HG03354 (cell line): ENCODE measurements at regions not wholly inside any gene's neighbourhood (a gene's known extent, or its start where the extent isn't known, plus 50 kb on each side); places are given as distances from the start of the nearest gene placed in this dataset.

Experiments
- ATAC-seq: cut with Tn5 transposase; IDR thresholded peaks from one replicate; pipeline ENCODE4 v1.9.1; 2021; ENCODE audit warnings: mild to moderate bottlenecking; ENCODE audit not compliant: unreplicated experiment, poor library complexity, severe bottlenecking

DNA sequence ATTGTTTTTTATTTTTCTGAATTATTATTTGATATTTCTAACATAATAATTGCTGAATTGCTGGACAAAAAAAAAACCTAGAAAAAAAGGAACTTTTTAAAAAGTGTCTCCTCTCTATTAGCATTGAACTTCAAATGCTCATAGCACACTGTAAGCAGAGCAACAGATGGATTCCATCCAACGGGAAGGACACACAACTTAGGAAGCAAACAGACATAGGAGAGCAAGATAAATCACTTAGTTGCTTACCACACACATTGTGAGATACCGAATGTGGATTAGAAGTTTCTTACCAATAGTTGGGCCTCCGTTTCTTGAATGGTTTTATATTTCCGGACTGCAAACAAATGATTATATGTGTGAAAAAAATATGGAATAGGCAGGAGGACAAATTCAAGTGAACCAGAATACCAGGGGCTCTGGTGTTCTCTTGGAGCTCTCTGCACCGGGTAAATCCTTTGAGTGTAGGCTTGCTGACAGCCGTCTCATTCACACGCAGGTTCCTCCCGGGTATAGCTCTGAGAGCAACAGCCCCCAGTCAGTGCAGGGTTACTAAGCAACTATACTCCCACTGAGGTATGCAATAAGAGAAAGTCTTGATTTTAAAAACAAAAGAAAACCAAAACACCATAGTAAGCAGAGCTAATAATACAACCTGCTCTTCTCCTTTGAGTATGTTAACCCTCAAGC lies 217.6 kb downstream of the TMEM167A start:
- ATAC-seq: no peak

DNA sequence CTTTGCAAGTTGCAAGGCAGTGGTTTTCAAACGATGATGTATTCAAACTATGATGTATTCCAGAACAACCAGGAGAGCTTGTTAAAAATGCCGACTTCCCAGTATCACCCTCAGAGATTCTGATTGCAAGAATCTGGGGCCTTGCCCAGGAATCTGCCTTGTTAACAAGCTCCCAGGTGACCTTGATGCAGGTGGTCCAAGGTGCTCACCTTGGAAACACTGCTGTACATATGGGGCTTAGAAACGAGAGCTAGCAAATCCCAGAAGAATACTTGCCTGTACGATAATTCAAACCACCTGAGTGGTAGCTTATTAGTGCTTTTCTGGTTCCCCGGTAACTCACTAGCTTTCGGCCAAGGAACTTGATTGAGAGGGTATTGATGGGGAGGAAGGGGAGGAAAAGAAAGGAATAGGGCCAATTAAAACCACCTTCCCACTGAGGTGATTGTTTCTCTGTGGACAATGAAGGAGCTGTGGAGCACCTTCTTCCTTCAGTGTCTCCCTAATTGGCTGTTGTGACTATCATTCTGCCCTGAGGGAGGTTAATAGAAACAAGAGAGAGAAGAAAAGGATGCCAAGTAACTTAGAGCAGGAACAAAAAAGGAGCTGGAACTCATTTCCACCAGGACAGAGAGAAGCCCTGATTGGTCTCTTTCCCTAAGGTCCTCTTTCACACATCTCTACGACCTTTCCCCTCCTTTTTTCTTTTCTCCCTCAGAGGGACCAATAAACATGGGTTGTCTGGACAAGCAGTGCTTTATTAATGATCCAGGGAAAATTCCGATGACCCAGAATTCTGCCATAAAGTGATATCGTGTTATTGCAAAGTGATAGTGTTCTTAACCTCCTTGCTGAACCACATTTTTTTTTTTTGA lies 218.8 kb downstream of the TMEM167A start:
- no peak for ATAC-seq

DNA sequence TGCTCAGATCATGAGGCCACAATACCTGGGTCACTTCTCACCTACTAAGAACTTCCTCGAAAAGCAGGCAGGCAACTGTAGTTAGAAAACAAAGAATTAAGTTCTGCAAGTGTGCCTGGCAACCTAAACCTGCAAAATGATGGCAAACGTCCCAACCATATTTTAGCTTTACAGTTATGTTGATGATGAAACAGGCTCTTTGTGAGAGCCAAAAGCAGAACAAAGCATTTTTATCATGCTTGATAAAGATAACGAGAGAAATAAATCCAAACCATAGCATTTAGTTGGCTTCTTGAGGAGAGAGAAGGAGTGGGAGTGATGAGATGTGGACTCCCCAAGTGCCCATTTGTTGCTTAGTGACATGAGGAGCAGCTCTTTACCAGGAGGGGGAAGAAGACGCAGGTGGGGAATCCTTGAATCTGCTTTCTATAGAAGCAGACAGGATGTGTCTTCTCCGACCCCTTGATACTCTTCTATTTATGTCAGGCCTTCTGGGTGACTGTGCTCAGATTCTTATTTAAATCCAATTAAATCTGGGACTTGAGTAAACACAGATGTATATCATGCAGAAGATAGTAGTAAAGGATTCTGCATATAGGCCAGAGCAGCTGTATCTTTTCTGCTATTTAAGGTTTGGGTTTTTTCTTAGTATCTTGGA lies 221.2 kb downstream of the TMEM167A start:
- ATAC-seq: no peak

DNA sequence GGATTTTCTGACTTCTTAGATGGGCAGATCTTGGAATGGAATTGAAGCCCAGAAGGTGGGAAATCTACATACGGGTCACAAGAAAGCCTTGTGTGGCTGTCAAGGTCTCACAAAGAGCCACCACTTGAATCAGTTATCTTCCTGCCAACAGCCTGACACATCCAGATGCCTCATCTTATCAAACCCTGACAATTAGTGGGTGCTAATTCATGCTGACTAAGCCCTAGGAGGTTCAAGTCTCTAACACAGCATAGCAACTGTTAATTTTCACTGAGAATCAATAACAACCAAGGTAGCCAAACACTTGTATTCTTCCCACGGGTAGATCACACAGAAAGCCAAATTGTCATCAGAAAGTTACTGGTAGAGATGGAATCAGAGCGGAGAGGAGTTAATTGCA lies 222.2 kb downstream of the TMEM167A start:
- no peak for ATAC-seq

DNA sequence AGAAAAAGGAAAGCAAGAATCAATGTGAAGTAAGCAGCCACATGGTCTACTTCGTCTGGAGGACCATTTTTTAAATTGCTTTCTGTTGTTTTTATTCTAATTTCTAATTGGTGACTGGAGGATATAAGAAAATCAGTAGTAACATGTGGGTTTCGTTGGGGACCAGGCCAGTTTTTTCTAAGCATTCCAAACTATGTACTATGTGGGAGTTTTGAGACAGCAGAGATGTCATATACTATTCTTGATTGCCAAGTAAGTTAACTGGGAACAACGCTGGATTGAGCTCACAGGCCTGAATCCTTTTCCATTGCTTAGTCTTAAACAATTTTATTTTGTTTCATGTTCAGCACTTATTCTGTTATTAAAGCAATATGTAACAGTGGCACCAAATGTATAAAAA lies 225.7 kb downstream of the TMEM167A start:
- ATAC-seq: no peak

DNA sequence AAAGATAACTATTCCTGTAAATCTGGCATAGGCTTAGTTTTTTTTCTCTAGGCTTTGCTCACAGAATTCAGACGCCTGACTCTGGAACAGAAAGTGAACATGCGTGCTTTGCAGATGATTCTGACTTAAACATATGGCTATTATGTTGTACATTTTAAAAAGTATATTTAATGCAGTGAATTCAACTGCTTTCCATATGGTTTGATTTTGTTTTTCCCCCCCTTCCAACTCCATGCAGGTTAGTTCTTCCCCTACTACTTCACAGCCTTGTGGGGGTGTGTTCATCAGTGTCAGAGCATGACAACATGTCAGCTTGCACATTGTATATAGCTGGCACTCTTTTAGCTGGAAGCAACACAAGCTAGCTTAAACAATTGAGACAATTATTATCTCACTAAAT lies 226.8 kb downstream of the TMEM167A start:
- no peak for ATAC-seq

DNA sequence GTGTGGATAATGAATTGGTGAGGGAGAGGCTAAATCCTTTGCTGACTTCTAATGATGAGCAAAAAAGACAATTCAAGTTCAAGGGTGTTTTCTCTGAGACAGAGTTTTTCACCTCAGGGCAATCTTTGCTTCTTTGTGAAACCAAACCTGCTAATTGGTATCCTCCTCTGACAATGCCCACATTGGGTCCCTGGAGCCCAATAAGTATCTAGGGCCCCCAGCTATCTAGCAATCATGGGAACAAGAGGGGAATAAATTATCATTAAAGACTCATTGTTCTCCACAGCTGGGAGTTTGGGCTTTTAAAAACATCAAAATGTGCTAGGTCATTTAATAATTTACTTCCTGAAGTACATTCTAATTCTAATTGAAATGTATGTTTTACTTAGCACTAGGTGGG lies 227.3 kb downstream of the TMEM167A start:
- ATAC-seq: no peak

DNA sequence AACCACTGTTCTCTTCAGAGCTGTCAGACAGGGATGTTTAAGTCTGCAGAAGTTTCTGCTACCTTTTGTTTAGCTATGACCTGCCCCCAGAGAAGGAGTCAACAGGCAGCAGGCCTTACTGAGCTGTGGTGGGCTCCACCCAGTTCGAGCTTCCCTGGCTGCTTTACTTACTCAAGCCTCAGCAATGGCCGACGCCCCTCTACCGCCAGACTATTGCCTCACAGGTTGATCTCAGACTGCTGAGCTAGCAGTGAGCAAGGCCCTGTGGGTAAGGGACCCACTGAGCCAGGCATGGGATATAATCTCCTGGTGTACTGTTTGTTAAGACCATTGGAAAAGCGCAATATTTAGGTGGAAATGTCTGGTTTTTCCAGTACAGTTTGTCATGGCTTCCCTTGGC lies 229.6 kb downstream of the TMEM167A start:
- no peak for ATAC-seq

DNA sequence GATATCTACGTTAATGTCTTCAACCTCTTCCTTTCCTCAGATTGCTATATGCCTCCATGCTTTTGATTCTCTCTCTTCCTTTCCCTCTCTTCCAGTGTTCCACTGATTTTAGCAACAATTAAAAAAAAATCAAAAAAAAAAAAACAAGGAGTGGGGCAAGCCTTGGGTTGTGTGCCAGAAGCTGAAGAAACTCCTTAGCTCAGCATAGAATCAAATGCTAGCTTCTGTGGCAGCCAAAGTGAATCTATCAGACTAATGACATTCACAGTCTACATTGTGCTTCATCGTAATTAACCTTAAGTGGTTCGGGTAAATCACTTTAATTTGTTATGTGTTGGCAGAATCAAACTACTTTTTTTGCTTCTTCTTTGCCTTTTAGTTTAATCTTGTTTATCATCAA lies 237.3 kb downstream of the TMEM167A start:
- no peak for ATAC-seq

DNA sequence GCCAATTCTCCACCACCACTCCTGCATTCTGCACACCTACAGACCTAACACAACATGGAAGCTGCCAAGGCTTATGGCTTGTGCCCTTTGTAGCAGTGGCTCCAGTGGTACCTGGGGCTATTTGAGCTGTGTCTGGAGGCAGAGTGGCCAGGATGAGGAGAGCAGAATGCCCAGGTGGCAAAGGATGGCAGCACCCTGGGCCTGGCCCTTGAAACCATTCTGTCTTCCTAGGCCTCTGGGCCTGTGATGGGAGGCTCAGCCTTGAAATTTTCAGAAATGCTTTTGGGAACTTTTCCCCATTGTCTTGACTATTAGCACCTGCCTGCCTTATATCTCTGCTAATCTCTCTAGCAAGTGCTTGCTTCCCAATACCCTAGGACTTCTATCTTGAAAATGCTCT lies 241.7 kb downstream of the TMEM167A start:
- no peak for ATAC-seq

DNA sequence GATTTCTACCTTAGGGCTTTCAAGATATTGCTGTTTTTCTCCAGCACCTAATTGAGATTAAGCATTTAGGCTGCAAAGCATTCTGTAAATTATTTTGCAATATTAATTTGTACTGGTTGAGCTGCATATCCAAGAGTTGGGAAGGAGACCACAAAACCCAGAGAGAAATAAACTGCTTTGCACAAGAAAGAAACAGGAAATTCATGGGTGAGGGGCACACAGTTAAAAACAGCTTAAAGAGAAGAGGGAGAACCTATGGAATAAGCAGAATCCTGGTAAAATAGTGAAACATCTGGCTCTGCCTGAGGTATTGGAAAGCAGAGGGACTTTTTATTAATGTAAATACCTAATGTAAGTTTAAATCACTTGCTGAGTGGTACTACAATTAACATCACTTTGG lies 243.0 kb downstream of the TMEM167A start:
- ATAC-seq: no peak

DNA sequence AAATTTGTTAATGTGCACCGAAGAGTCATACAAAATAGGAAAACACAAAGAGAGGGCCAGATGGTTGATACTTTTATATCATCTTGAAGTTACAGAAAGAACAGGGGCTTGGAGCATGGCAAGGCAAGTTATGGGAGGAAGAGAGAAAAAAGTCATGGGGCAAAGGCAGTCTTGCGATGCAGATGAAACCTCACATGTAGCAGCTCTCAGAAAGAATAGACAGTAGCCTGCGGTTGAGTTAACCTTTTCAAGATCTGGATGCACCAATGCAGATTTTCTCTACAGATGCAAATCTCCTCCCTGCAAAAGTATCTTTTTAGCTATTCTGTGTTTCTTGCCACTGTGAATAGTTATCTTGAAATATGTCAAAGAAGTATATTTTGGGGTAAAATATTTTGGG lies 243.9 kb downstream of the TMEM167A start:
- ATAC-seq: no peak

DNA sequence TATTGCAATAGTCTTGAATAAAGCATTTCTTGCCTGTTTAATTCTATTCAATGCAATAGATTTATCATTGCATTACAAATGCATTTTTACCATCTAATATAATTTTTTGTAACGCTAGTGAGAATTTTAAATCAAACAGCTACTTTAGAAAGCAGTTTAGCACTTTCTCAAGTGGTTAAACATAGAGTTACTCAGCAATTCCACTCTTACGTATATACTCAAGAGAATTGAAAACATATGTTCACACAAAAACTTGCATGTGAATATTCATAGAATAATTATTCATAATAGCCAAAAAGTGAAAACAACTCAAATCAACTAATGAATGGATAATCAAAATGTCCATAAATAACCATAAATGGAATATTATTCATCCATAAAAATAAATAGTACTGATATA lies 244.7 kb downstream of the TMEM167A start:
- no peak for ATAC-seq

DNA sequence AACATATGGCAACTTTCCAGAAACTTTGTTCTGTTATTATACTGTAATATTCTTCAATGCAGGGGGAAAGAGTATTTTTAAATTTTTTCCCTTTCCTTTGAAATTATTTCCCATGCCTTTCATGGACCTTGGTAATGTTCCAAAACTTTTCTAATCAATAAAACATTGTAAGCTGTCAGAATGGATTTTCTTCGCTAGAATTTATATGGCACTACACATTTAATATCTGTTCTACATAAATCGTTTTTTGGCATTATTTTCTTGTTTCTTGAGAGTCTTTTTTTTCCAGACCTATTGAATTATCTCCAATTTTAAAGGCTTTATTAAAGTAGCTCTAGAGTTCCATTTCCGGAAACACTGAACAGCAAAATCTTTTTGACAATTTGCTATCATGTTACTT lies 249.0 kb downstream of the TMEM167A start:
- no peak for ATAC-seq

DNA sequence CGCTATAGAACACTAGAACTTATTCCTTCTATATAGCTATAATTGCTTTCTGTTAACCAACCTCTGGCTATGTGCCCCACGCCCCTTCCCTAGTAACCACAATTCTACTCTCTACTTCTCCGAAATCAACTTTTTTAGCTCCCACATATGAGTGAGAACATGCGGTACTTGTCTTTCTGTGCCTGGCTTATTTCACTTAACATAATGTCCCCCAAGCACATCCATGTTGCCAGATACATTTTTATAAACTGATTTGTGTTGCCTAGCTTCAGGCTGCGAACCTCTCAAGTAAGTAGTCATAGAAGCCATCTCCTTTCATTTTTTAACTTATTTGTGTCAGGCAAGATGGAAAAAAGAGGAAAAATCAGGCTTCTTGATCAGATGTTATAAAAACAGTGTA lies 249.5 kb downstream of the TMEM167A start:
- no peak for ATAC-seq

DNA sequence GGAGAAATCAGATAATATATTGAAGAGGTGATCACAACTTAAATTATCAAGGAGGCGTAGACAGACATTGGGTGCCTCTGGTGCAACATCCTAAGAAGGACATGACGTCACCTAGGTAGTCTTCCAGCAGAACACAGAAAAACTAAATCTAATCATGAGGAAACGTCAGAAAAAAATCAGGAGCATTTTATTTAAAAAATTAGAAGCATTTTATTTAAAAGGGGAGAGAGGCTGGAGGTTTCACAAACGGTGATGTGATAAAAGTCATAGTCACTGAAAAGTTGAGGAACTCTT lies 254.6 kb downstream of the TMEM167A start:
- no peak for ATAC-seq

DNA sequence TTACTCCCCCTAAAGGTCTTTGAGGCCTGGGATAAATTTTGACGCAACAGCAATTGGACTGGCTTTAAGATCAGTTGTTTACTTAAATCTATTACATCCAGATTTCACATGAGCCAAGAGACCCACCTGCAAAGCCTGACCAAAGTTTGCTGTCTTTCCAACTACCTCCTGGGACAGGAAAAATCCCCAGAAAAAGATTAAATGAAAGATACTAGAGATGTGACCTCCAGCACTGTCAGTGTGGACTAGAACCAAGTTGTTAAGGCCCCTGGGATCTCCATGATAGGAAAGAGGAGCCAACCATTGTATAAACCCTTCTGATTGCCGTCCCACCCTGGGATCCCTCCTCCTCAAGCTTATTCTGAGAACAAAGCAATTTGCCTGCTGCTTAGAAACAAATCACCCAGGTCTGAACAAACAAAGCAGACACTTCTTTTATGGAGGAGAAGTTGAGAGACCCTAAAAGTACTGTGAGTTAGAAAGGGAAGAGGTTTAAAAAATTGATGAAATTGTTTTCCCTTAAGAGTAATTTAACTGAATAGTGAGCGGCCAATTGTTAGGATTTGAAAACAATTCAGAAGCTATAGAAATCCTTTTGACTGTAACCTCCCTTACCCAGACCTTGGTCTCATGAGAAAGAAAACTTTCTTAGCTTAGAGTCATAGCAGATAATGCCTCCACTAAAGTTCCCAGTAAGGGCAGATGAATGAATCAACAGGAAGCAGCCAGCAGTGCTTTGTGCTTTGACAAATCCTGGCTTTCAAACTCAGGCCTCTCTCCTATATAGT lies 255.2 kb downstream of the TMEM167A start:
- ATAC-seq: no peak

DNA sequence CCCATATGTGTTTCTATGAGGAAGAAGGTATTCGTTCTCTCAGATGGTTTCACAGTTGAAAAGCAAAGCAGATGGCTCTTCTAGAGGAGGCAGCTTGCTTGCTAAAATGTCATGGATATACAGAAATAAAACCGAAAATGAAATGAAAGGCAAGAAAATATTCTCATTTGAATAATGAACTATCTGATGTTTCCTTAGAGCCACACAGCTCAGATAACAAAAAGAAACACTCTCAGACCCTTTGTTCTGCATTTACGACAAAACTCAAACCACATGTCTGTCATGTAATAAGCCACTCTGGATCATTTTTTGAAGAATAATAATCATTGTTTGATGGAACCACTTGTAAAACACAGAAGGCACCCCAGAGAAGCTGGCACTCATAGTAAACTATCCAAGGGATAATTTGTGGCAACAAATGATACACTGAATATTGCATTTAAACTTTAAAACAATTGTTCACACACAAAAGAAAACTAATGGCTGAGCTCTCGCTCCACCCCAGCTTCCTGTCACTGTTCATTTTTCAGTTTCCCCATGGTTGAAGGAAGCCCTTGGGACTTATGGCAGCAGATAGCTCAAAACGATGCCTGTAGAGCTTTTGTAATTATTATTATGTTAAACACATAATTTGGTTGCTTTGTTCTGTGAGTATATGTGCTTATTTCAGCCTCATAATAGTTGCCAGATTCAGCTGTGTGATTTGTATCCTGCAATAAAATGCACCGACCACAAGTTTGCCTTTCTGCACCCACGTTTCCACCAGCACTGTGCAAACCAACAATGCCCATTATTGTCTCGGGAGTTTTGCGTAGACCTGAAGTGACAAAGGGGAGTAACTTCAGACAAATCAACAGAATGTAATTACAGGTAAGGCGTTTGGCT lies 256.0 kb downstream of the TMEM167A start:
- peak; percentile 91 for ATAC-seq

DNA sequence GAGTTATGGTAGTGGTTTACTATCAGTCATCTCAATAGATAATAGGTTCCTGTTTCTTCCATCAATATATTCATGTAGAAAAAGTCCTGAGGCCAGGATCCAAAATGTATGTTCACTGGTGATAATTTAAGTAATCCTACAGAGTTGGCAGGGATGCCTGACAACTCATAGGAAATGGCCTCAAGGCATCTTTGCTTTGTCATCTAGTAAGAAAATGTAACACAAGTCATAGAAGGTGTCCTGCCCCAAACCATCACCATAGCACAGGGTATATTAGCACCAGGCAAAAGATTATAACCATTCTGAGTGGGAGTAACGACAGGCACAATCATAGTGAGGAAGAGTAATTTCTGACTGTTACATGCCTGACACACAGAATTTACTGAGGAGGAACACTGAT lies 257.0 kb downstream of the TMEM167A start:
- ATAC-seq: no peak
